ENCODE measurements at regions not wholly inside any gene's neighbourhood (a gene's known extent, or its start where the extent isn't known, plus 50 kb on each side); places are given as distances from the start of the nearest gene placed in this dataset.

DNA sequence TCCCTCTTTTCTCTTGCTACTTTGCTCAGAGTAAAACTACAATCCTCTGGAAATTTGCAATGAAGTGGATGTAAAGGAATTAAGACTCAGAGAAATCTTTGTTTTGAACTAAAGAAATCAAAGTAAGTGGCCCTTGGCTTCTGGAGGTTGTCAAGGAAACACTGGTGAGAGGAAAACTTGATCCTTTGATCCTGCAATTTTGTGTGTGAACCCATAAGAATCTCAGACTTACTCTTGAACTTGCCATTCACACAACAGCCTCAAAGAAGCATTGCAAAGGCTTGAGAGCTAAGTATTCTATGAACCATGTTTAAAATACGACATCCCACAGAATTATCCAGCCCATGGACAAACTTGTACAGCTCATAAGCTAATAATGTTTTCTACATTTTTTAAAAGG is 827.5 kb downstream of the TAF11L14 start:
- FAIRE-seq, result no peak
- H3K4me2 ChIP-seq (ENCODE audit: insufficient read depth in 1 of 2, low read depth in 2 of 2, low read length in 2 of 2), result no peak overlapping the region
- H2BK15ac ChIP-seq (ENCODE audit: low read length), result no peak overlapping the region
- H3K9me3 ChIP-seq (ENCODE audit: insufficient read depth in 2 of 2, low read depth in 1 of 2, low read length in 1 of 2), result peaks cover 0 to 5% of the 10 kb centered on the region in 2 experiments; a peak in 1 of 4 replicates
- H3K36me3 ChIP-seq (ENCODE audit: control insufficient read depth in 2 of 4, insufficient read depth in 4 of 4, low read length in 3 of 4), result no peaks in the 10 kb centered on the region
- no peak overlapping the region for H4K8ac ChIP-seq (ENCODE audit: extremely low read depth, insufficient read depth, low read length)
- no peak overlapping the region for H2BK20ac ChIP-seq (ENCODE audit: low read length)
- no peak overlapping the region for H3K4ac ChIP-seq (replicated peaks; ENCODE audit: insufficient read length, low read depth, low read length)
- H2AK5ac ChIP-seq (ENCODE audit: low read depth, low read length), result no peak overlapping the region
- H3K27me3 ChIP-seq (replicated peaks in 1 of 4; ENCODE audit: control insufficient read depth in 3 of 4, extremely low read depth in 1 of 4, insufficient read depth in 3 of 4, low read length in 3 of 4), result no peaks in the 10 kb centered on the region
- no peak overlapping the region for H4K5ac ChIP-seq (ENCODE audit: insufficient read length, low read depth, low read length)
- WGBS, 2 experiments (ENCODE audit: extremely low coverage in 1 of 2, insufficient coverage in 1 of 2, insufficient read length in 1 of 2, insufficient replicate concordance in 2 of 2, low coverage in 1 of 2, low lambda C conversion rate in 2 of 2, missing lambda C conversion rate in 1 of 2), result 83% methylated on average over 1 of the region's 1 CpG; no CpG with 5 or more reads in 1 of the 2 experiments
- no peak overlapping the region for H3K9ac ChIP-seq (replicated peaks in 1 of 4; ENCODE audit: extremely low read depth in 1 of 4, low read depth in 3 of 4, low read length in 3 of 4)
- no peak overlapping the region for H3K27ac ChIP-seq (ENCODE audit: low read depth, low read length)
- DNase-seq (ENCODE audit: low read depth in 1 of 2, low spot score in 2 of 2), result no peak
- H3K14ac ChIP-seq (ENCODE audit: insufficient read length), result no peak overlapping the region
- no peak overlapping the region for H2BK5ac ChIP-seq (ENCODE audit: low read depth, low read length)
- TF ChIP-seq KDM1A (IDR thresholded peaks at IDR 0.05; ENCODE audit: borderline replicate concordance, low read length) (no peak), NRF1 (IDR thresholded peaks at IDR 0.05; ENCODE audit: low read depth, low read length) (no peak), TEAD4 (IDR thresholded peaks at IDR 0.05; ENCODE audit: low read depth, low read length) (no peak), CBX8 (IDR thresholded peaks at IDR 0.05; ENCODE audit: borderline replicate concordance, low read depth, low read length) (no peak), JUND (IDR thresholded peaks at IDR 0.05; ENCODE audit: low read length) (no peak), SIX5 (IDR thresholded peaks at IDR 0.05; ENCODE audit: low read depth, low read length) (no peak)
- H3K56ac ChIP-seq (replicated peaks; ENCODE audit: insufficient read length, low read depth, low read length), result no peak overlapping the region
- H2AFZ ChIP-seq (ENCODE audit: low read length), result no peak overlapping the region
- no peak overlapping the region for H3K4me3 ChIP-seq (ENCODE audit: extremely low read depth in 1 of 4, insufficient read depth in 2 of 4, low read depth in 3 of 4, low read length in 4 of 4)
- H3K18ac ChIP-seq (ENCODE audit: extremely low read depth, low read length), result no peak overlapping the region
- no peak overlapping the region for H2BK120ac ChIP-seq (replicated peaks; ENCODE audit: low read depth, low read length)
- H2BK12ac ChIP-seq (ENCODE audit: low read depth, low read length), result no peak overlapping the region
- no peaks in the 10 kb centered on the region for H3K4me1 ChIP-seq (replicated peaks in 1 of 4; ENCODE audit: control insufficient read depth in 3 of 4, insufficient read depth in 4 of 4, low read length in 3 of 4)
- H3K23me2 ChIP-seq (ENCODE audit: low read depth, low read length), result no peaks in the 10 kb centered on the region
- H4K20me1 ChIP-seq (replicated peaks in 1 of 2; ENCODE audit: control insufficient read depth in 1 of 2, insufficient read depth in 2 of 2, low read length in 2 of 2), result no peaks in the 10 kb centered on the region
- POLR2A ChIA-PET (ENCODE audit: partially characterized antibody), result no interaction called here
- no peaks in the 10 kb centered on the region for H3K79me1 ChIP-seq (ENCODE audit: low read depth, low read length)
- no peak overlapping the region for H4K91ac ChIP-seq (replicated peaks; ENCODE audit: insufficient read length, low read length)
- no peaks in the 10 kb centered on the region for H3K79me2 ChIP-seq (ENCODE audit: control insufficient read depth in 1 of 2, insufficient read depth in 2 of 2, low read length in 2 of 2)
- CTCF ChIA-PET (ENCODE audit: partially characterized antibody), result interaction anchor here (0.9 to 2.3 kb wide), 2 partner anchors 237 to 241 kb away, joined by 4 to 9 read pairs; no protein-coding TSS in a partner anchor
- H3K23ac ChIP-seq (ENCODE audit: insufficient read length), result no peak overlapping the region

Measured in H1 (cell line).